KMS-11 (cell line): ENCODE measurements at regions not wholly inside any gene's neighbourhood (a gene's known extent, or its start where the extent isn't known, plus 50 kb on each side); places are given as distances from the start of the nearest gene placed in this dataset.

Source experiments
- H2AFZ ChIP-seq: fragments of 200-600 bp; sonication (generic); 2 replicates; pipeline ENCODE4 v1.6.1; 2016; ENCODE audit warnings: antibody characterized with exemption, mixed run types, low read depth
- H3K27ac ChIP-seq: fragments of 200-600 bp; sonication (generic); 2 replicates; pipeline ENCODE4 v1.6.1; 2016; ENCODE audit warnings: mild to moderate bottlenecking, mixed run types
- H3K27me3 ChIP-seq: fragments of 200-600 bp; sonication (generic); 2 replicates; pipeline ENCODE4 v1.6.1; 2017; ENCODE audit warnings: mild to moderate bottlenecking, low read depth, mixed run types, moderate library complexity; ENCODE audit not compliant: insufficient read depth
- H3K36me3 ChIP-seq: fragments of 200-600 bp; sonication (generic); 2 replicates; pipeline ENCODE4 v1.6.1; 2017; ENCODE audit warnings: mild to moderate bottlenecking, mixed run types; ENCODE audit not compliant: insufficient read depth
- H3K4me1 ChIP-seq: fragments of 200-600 bp; sonication (generic); 2 replicates; pipeline ENCODE4 v1.6.1; 2016; ENCODE audit warnings: mild to moderate bottlenecking, low read depth, mixed run types; ENCODE audit not compliant: poor library complexity, severe bottlenecking
- H3K4me2 ChIP-seq: fragments of 200-600 bp; sonication (generic); 2 replicates; pipeline ENCODE4 v1.7.0; 2016; ENCODE audit warnings: mild to moderate bottlenecking, mixed run types
- H3K4me3 ChIP-seq: fragments of 200-600 bp; sonication (generic); IDR thresholded peaks from 2 replicates; pipeline ENCODE4 v1.6.1; 2017; ENCODE audit warnings: low read depth, low read length, mixed read lengths; ENCODE audit not compliant: insufficient read depth
- H3K79me2 ChIP-seq: fragments of 200-600 bp; sonication (generic); 2 replicates; pipeline ENCODE4 v1.6.1; 2016; ENCODE audit warnings: low read depth, mixed run types; ENCODE audit not compliant: insufficient read depth
- H3K9ac ChIP-seq: fragments of 200-600 bp; sonication (generic); 2 replicates; pipeline ENCODE4 v1.6.1; 2016; ENCODE audit warnings: mild to moderate bottlenecking, mixed run types
- H4K20me1 ChIP-seq: fragments of 200-600 bp; sonication (generic); 2 replicates; pipeline ENCODE4 v1.6.1; 2016; ENCODE audit warnings: mild to moderate bottlenecking, mixed run types; ENCODE audit not compliant: insufficient read depth
- TF ChIP-seq, protein P1 (sequence below): fragments of 200-600 bp; sonication (generic); conservative IDR thresholded peaks from 2 replicates; pipeline ENCODE4 v1.6.1; 2017; ENCODE audit warnings: low read depth, mild to moderate bottlenecking, antibody characterized with exemption, low read length, moderate library complexity, mixed read lengths

DNA sequence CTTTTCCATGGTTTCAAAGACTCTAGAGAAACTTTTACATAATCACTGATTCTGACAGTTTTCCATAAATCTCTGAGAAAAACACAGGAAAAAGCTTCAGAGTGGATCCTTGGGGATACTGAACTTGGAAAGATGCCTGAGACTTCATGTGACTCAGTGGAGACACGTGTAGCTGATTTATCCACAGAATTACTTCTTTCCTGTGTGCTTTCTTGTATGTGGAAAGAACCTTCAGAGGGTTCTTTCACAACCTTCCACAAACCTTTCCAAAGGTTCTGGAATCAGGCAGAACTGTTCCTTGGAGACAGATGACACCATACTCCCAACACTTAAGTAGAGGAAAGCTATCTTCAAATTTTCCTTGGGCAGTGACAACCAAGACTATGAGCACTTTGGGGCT, 207.2 kb downstream of the RND3 start:
- TF ChIP-seq, protein P1, sequence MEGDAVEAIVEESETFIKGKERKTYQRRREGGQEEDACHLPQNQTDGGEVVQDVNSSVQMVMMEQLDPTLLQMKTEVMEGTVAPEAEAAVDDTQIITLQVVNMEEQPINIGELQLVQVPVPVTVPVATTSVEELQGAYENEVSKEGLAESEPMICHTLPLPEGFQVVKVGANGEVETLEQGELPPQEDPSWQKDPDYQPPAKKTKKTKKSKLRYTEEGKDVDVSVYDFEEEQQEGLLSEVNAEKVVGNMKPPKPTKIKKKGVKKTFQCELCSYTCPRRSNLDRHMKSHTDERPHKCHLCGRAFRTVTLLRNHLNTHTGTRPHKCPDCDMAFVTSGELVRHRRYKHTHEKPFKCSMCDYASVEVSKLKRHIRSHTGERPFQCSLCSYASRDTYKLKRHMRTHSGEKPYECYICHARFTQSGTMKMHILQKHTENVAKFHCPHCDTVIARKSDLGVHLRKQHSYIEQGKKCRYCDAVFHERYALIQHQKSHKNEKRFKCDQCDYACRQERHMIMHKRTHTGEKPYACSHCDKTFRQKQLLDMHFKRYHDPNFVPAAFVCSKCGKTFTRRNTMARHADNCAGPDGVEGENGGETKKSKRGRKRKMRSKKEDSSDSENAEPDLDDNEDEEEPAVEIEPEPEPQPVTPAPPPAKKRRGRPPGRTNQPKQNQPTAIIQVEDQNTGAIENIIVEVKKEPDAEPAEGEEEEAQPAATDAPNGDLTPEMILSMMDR = no peak
- no peaks in the 10 kb centered on the region for H3K79me2 ChIP-seq
- H3K4me3 ChIP-seq = no peak overlapping the region
- no peak overlapping the region for H3K4me2 ChIP-seq
- H3K27ac ChIP-seq = no peak overlapping the region
- H3K36me3 ChIP-seq = no peaks in the 10 kb centered on the region
- no peaks in the 10 kb centered on the region for H3K4me1 ChIP-seq
- no peaks in the 10 kb centered on the region for H3K27me3 ChIP-seq
- H3K9ac ChIP-seq = no peak overlapping the region
- H4K20me1 ChIP-seq = no peaks in the 10 kb centered on the region
- H2AFZ ChIP-seq = no peak overlapping the region

- H3K4me2 ChIP-seq = no peak overlapping the region
- H2AFZ ChIP-seq = no peak overlapping the region
- no peaks in the 10 kb centered on the region for H3K36me3 ChIP-seq
- no peak overlapping the region for H3K9ac ChIP-seq
- no peaks in the 10 kb centered on the region for H3K4me1 ChIP-seq
- H3K4me3 ChIP-seq = no peak overlapping the region
- H3K79me2 ChIP-seq = no peaks in the 10 kb centered on the region
- TF ChIP-seq, protein P1 = no peak
- no peaks in the 10 kb centered on the region for H3K27me3 ChIP-seq
- no peaks in the 10 kb centered on the region for H4K20me1 ChIP-seq
- H3K27ac ChIP-seq = no peak overlapping the region
These were observed 207.8 kb downstream of the RND3 start for GRCh38 chr2:150279686-150280085.

- no peak overlapping the region for H3K4me2 ChIP-seq
- H3K79me2 ChIP-seq = no peaks in the 10 kb centered on the region
- no peaks in the 10 kb centered on the region for H4K20me1 ChIP-seq
- H3K27ac ChIP-seq = no peak overlapping the region
- H3K9ac ChIP-seq = no peak overlapping the region
- TF ChIP-seq, protein P1 = no peak
- no peaks in the 10 kb centered on the region for H3K36me3 ChIP-seq
- H3K4me3 ChIP-seq = no peak overlapping the region
- H3K27me3 ChIP-seq = no peaks in the 10 kb centered on the region
- H2AFZ ChIP-seq = no peak overlapping the region
- no peaks in the 10 kb centered on the region for H3K4me1 ChIP-seq
These were observed 210.7 kb downstream of the RND3 start for GRCh38 chr2:150276737-150277136.

GRCh38 chr2:150274108-150274507, 213.4 kb downstream of the RND3 start:
- H3K9ac ChIP-seq = no peak overlapping the region
- no peak overlapping the region for H2AFZ ChIP-seq
- no peaks in the 10 kb centered on the region for H3K36me3 ChIP-seq
- H3K4me3 ChIP-seq = no peak overlapping the region
- H3K79me2 ChIP-seq = no peaks in the 10 kb centered on the region
- no peak overlapping the region for H3K27ac ChIP-seq
- H4K20me1 ChIP-seq = no peaks in the 10 kb centered on the region
- TF ChIP-seq, protein P1 = no peak
- H3K4me2 ChIP-seq = no peak overlapping the region
- H3K27me3 ChIP-seq = no peaks in the 10 kb centered on the region
- H3K4me1 ChIP-seq = no peaks in the 10 kb centered on the region
